ENCODE measurements at regions not wholly inside any gene's neighbourhood (a gene's known extent, or its start where the extent isn't known, plus 50 kb on each side); places are given as distances from the start of the nearest gene placed in this dataset.

GRCh38 chr14:71331403-71331802 lies 424.1 kb downstream of the PCNX1 start:
- TF ChIP-seq HDAC2 (IDR thresholded peaks at IDR 0.05) (no peak), ZKSCAN1 (IDR thresholded peaks at IDR 0.05; ENCODE audit: low read depth, low read length) (no peak), ZNF274 (IDR thresholded peaks at IDR 0.05; ENCODE audit: borderline replicate concordance, low read depth, low read length) (no peak), POLR2AphosphoS2 (IDR thresholded peaks at IDR 0.05; ENCODE audit: low read length) (no peak), CTCF (IDR thresholded peaks at IDR 0.05 in 2 of 3, conservative IDR thresholded peaks at IDR 0.05 in 1 of 3; ENCODE audit: insufficient read depth in 2 of 3, low read depth in 1 of 3, low read length in 3 of 3) (no peak), SMARCA5 (IDR thresholded peaks at IDR 0.05) (no peak), EP300 (IDR thresholded peaks at IDR 0.05; ENCODE audit: low read length) (no peak), ERF (CRISPR knock-in tag; IDR thresholded peaks at IDR 0.05) (no peak), USF2 (CRISPR knock-in tag; IDR thresholded peaks at IDR 0.05) (no peak), HNRNPL (IDR thresholded peaks at IDR 0.05; ENCODE audit: low read depth, low read length) (no peak), SRSF9 (IDR thresholded peaks at IDR 0.05; ENCODE audit: borderline replicate concordance, low read depth, low read length) (no peak), SREBF2 (CRISPR knock-in tag; IDR thresholded peaks at IDR 0.05) (no peak), ZBTB8A (IDR thresholded peaks at IDR 0.05; ENCODE audit: partially characterized antibody) (no peak)

Measured in K562 (cell line).